ENCODE measurements at regions not wholly inside any gene's neighbourhood (a gene's known extent, or its start where the extent isn't known, plus 50 kb on each side); places are given as distances from the start of the nearest gene placed in this dataset.

DNA sequence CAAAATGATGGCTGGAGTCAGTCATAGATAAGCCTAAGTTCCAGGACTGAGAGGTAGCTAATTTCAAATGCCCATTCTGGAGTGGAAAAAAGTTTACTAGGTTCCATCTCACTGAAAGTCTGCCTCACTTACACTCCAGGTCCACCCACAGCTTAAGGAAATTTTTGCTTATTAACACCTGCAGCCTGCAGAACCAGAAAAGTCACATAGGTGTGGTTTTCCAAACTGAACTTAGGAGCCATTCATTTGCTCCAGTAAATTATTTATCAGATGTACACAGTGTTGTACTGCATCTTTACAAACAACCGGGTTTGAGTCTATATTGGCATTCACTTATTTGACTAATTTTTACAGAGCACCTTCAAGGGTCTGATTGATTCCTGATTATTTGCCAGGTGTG, 157.4 kb upstream of the ARID2 start:
- H3K36me3 ChIP-seq (ENCODE audit: insufficient read depth, low read length): no peaks in the 10 kb centered on the region
- H3K27ac ChIP-seq (ENCODE audit: low read depth, low read length): no peak overlapping the region
- no peaks in the 10 kb centered on the region for H3K79me2 ChIP-seq (ENCODE audit: insufficient read depth, low read length)

DNA sequence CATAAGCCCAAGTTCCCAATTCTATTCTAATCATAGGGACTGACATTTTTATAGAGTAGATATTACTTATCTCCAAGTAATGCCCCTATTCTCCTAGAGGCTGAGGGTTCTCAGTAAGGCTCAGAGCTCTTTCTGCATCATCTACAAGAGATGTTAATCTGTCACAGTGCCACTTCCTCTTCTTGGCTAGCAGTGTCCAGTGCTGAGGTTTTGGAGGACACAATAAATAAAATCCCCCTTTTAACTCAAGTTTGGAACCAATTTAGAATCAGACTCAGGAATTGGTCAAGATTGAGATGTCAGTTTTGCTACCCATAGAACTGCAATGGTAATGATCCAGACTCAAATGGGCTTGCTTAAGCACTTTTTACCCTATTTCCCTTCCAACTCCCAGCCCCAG, 154.1 kb upstream of the ARID2 start:
- DNase-seq (ENCODE audit: insufficient read length, low spot score, missing footprints): no peak
- H3K4me2 ChIP-seq (ENCODE audit: insufficient read depth, low read length): no peak overlapping the region
- no peak overlapping the region for H3K27ac ChIP-seq (ENCODE audit: low read depth, low read length)
- no peaks in the 10 kb centered on the region for H3K9me3 ChIP-seq (ENCODE audit: low read depth, low read length)
- H4K20me1 ChIP-seq (ENCODE audit: insufficient read depth, low read length): no peaks in the 10 kb centered on the region
- H3K4me3 ChIP-seq (ENCODE audit: insufficient read depth, low read length): no peak overlapping the region
- TF ChIP-seq, protein P1, sequence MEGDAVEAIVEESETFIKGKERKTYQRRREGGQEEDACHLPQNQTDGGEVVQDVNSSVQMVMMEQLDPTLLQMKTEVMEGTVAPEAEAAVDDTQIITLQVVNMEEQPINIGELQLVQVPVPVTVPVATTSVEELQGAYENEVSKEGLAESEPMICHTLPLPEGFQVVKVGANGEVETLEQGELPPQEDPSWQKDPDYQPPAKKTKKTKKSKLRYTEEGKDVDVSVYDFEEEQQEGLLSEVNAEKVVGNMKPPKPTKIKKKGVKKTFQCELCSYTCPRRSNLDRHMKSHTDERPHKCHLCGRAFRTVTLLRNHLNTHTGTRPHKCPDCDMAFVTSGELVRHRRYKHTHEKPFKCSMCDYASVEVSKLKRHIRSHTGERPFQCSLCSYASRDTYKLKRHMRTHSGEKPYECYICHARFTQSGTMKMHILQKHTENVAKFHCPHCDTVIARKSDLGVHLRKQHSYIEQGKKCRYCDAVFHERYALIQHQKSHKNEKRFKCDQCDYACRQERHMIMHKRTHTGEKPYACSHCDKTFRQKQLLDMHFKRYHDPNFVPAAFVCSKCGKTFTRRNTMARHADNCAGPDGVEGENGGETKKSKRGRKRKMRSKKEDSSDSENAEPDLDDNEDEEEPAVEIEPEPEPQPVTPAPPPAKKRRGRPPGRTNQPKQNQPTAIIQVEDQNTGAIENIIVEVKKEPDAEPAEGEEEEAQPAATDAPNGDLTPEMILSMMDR (IDR thresholded peaks at IDR 0.05; ENCODE audit: extremely low read depth, low read depth, low read length): no peak
- H3K36me3 ChIP-seq (ENCODE audit: insufficient read depth, low read length): no peaks in the 10 kb centered on the region
- H3K4me1 ChIP-seq (ENCODE audit: insufficient read depth, low read length): no peaks in the 10 kb centered on the region
- no peak overlapping the region for H2AFZ ChIP-seq (ENCODE audit: low read length)
- H3K79me2 ChIP-seq (ENCODE audit: insufficient read depth, low read length): no peaks in the 10 kb centered on the region
- H3K27me3 ChIP-seq (ENCODE audit: insufficient read depth, low read length): no peaks in the 10 kb centered on the region

More for the DNA sequence above, 157.4 kb upstream of the ARID2 start:
- Histone ChIP-seq H3K27me3 (ENCODE audit: insufficient read depth, low read length) (peaks cover 3% of the 10 kb centered on the region), H2AFZ (ENCODE audit: low read length) (no peak overlapping the region), H3K4me2 (ENCODE audit: insufficient read depth, low read length) (no peak overlapping the region), H4K20me1 (ENCODE audit: insufficient read depth, low read length) (no peaks in the 10 kb centered on the region), H3K4me3 (ENCODE audit: insufficient read depth, low read length) (no peak overlapping the region), H3K9me3 (ENCODE audit: low read depth, low read length) (no peaks in the 10 kb centered on the region), H3K4me1 (ENCODE audit: insufficient read depth, low read length) (no peaks in the 10 kb centered on the region)
- DNase-seq (ENCODE audit: insufficient read length, low spot score, missing footprints): no peak
- TF ChIP-seq, protein P1 (IDR thresholded peaks at IDR 0.05; ENCODE audit: extremely low read depth, low read depth, low read length): no peak

DNA sequence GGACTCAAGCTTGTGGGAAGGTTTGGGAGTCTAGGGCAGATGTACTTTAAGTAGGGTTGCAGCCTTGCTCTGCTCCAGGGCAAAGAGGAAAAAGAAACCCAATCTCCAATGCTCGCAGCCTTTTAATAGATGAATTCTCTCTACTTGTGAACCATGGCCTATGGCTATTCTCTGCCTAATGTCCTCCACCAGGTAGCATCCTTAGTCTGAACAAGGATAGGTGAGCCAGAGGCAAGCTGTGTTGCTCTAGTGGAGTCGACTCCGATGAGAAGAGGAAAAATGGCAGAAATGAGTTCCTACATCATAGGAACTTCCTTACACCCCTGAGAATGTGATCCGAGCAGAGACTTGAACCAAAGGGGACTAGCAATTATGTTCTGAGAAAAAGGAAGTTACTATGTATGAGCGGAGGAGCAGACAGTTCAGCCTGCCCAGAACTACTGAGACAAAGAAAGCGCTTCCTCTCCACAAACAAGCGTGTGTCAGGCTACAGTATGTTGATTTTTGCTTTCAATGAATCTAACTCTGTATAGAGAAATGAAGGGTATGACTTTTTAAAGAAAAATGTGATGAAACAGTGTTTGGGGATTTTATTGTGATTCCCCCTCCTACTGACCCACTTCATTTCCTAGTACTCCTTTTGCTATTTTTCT, 153.6 kb upstream of the ARID2 start:
- Histone ChIP-seq H3K27ac (ENCODE audit: low read depth, low read length) (no peak overlapping the region), H3K27me3 (ENCODE audit: insufficient read depth, low read length) (no peaks in the 10 kb centered on the region), H3K4me3 (ENCODE audit: insufficient read depth, low read length) (no peak overlapping the region), H4K20me1 (ENCODE audit: insufficient read depth, low read length) (no peaks in the 10 kb centered on the region), H3K36me3 (ENCODE audit: insufficient read depth, low read length) (no peaks in the 10 kb centered on the region), H3K4me1 (ENCODE audit: insufficient read depth, low read length) (no peaks in the 10 kb centered on the region), H2AFZ (ENCODE audit: low read length) (no peak overlapping the region), H3K4me2 (ENCODE audit: insufficient read depth, low read length) (peak overlapping the region; percentile 22), H3K9me3 (ENCODE audit: low read depth, low read length) (no peaks in the 10 kb centered on the region), H3K79me2 (ENCODE audit: insufficient read depth, low read length) (no peaks in the 10 kb centered on the region)
- DNase-seq (ENCODE audit: insufficient read length, low spot score, missing footprints): no peak
- TF ChIP-seq, protein P1 (IDR thresholded peaks at IDR 0.05; ENCODE audit: extremely low read depth, low read depth, low read length): no peak

DNA sequence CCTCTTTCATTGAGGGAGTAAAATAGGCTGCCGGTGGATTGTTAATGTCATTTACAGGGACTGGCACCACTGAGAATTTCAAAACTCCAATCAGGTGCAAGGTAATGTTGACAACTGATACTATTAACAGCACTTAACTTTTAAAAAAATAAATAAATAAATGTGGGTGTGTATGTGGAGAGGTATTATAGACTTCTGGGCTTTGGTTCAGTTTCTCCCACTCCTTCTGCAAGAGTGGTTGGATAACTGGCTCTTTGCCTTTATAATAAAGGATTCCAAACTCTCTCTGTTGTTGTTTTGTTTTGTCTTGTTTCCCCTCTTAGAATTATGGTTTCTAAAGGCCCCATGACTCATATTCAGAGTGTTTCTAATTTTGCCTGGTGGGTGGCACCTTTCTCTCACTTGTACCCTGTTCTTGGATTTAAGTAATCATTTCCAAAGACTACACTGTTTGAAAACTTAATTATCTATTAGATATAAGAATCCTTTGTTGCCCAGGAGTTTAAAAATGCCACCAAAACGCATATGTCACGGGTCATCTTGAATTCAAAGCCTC, 151.6 kb upstream of the ARID2 start:
- Histone ChIP-seq H2AFZ (ENCODE audit: low read length) (no peak overlapping the region), H3K27me3 (ENCODE audit: insufficient read depth, low read length) (no peaks in the 10 kb centered on the region), H3K4me1 (ENCODE audit: insufficient read depth, low read length) (no peaks in the 10 kb centered on the region), H3K4me3 (ENCODE audit: insufficient read depth, low read length) (no peak overlapping the region), H3K36me3 (ENCODE audit: insufficient read depth, low read length) (no peaks in the 10 kb centered on the region), H3K9me3 (ENCODE audit: low read depth, low read length) (no peaks in the 10 kb centered on the region), H3K27ac (ENCODE audit: low read depth, low read length) (no peak overlapping the region), H3K4me2 (ENCODE audit: insufficient read depth, low read length) (no peak overlapping the region), H3K79me2 (ENCODE audit: insufficient read depth, low read length) (no peaks in the 10 kb centered on the region), H4K20me1 (ENCODE audit: insufficient read depth, low read length) (no peaks in the 10 kb centered on the region)
- TF ChIP-seq, protein P1 (IDR thresholded peaks at IDR 0.05; ENCODE audit: extremely low read depth, low read depth, low read length): no peak
- no peak for DNase-seq (ENCODE audit: insufficient read length, low spot score, missing footprints)
